Thyroid gland (tissue), 4 donors: ENCODE measurements at regions not wholly inside any gene's neighbourhood (a gene's known extent, or its start where the extent isn't known, plus 50 kb on each side); places are given as distances from the start of the nearest gene placed in this dataset.

Experiments
- DNase-seq, 2 donors: peaks; one replicate each; pipeline ENCODE4 v3.0.0-alpha.2; 2019
- H3K27ac ChIP-seq, 3 donors: fragments of 200-600 bp; sonication (generic); 1 replicate in 2 of 3; 2 replicates in 1 of 3; pipeline ENCODE4 v1.5.1; 2016 to 2019; ENCODE audit warnings: mild to moderate bottlenecking in 1 of 3, moderate library complexity in 1 of 3
- H3K27me3 ChIP-seq: fragments of 200-600 bp; sonication (generic); one replicate; pipeline ENCODE4 v1.5.1; 2019
- H3K36me3 ChIP-seq, 2 donors: fragments of 200-600 bp; sonication (generic); one replicate each; pipeline ENCODE4 v1.5.1; 2016 to 2019
- H3K4me1 ChIP-seq, 2 donors: fragments of 200-600 bp; sonication (generic); one replicate each; pipeline ENCODE4 v1.5.1; 2017 to 2019
- H3K4me3 ChIP-seq, 3 donors: fragments of 200-600 bp; sonication (generic); replicated peaks in 1 of 3; 1 replicate in 2 of 3; 2 replicates in 1 of 3; pipeline ENCODE4 v1.5.1; 2016; ENCODE audit warnings: mild to moderate bottlenecking in 1 of 3
- H3K9me3 ChIP-seq: fragments of 200-600 bp; sonication (generic); one replicate; pipeline ENCODE4 v1.5.1; 2017
- POLR2A ChIP-seq, 2 donors: fragments of 450-650 bp; IDR thresholded peaks; one replicate each; pipeline ENCODE4 v1.6.1; 2017; ENCODE audit warnings: antibody characterized with exemption in 2 of 2, mild to moderate bottlenecking in 2 of 2, moderate library complexity in 1 of 2
- WGBS, 2 donors: methylation state at CpG; one replicate each; pipeline ENCODE4 v1.1.5; 2017; 5-methylcytosine and 5-hydroxymethylcytosine counted together
- intact Hi-C: fragments of 100-400 bp; cut with DNase I; formaldehyde crosslinking; loops from one replicate; pipeline ENCODE4 v1.15.1; 2023
- TF ChIP-seq, protein P1 (sequence below), 6 experiments: fragments of 200-600 bp in 3 of 6; fragments of 450-650 bp in 3 of 6; sonication (generic) in 3 of 6; IDR thresholded peaks; one replicate each; pipeline ENCODE4 v1.5.1; 2016 to 2019; ENCODE audit warnings: antibody characterized with exemption in 6 of 6, mild to moderate bottlenecking in 2 of 6, inconsistent platforms in 1 of 6, moderate library complexity in 1 of 6

DNA sequence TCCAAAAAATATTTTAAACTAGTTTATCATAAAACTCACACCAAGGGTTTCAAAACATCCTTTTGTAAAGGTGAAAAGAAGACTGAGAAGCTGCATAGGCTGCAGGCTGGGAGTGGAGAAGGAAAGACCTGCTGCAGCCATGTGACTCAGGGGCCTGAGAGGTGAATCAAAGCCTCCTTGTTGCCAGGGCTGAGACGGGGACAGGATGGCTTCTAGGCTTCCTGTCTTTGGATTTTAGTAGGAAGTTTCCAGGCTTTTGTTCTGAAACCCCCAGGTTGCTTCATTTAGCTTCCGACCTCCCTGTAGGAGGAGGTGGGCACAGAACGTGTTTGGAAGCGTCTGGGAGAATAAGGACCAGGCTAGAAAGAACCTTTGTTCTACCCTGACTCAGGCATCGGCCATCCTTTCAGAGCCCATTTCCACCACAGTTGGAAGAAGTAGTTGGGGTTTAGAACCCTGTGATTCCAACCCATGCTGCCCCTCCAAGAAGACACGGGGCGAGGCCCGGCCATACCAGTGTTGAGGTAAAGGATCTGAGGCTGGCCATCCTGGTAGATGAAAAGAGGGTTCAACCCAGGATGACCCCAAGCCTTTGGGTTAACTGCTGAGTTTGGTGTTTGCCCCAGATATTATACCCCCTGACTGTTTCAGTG, 122.4 kb downstream of the SLC25A47 start:
- Histone ChIP-seq H3K27me3 (no peaks in the 10 kb centered on the region), H3K4me1 (peaks cover under 1 to 3% of the 10 kb centered on the region in 2 donors), H3K36me3 (no peaks in the 10 kb centered on the region), H3K27ac (no peak overlapping the region), H3K9me3 (no peaks in the 10 kb centered on the region), H3K4me3 (no peak overlapping the region)
- no peak for TF ChIP-seq POLR2A (IDR thresholded peaks at IDR 0.05)
- TF ChIP-seq, protein P1, sequence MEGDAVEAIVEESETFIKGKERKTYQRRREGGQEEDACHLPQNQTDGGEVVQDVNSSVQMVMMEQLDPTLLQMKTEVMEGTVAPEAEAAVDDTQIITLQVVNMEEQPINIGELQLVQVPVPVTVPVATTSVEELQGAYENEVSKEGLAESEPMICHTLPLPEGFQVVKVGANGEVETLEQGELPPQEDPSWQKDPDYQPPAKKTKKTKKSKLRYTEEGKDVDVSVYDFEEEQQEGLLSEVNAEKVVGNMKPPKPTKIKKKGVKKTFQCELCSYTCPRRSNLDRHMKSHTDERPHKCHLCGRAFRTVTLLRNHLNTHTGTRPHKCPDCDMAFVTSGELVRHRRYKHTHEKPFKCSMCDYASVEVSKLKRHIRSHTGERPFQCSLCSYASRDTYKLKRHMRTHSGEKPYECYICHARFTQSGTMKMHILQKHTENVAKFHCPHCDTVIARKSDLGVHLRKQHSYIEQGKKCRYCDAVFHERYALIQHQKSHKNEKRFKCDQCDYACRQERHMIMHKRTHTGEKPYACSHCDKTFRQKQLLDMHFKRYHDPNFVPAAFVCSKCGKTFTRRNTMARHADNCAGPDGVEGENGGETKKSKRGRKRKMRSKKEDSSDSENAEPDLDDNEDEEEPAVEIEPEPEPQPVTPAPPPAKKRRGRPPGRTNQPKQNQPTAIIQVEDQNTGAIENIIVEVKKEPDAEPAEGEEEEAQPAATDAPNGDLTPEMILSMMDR (IDR thresholded peaks at IDR 0.05): no peak
- DNase-seq: no peak
- 87 to 92% methylated on average over 8 of the region's 8 CpGs for WGBS, 2 donors
- intact Hi-C loops: no loop called here

DNA sequence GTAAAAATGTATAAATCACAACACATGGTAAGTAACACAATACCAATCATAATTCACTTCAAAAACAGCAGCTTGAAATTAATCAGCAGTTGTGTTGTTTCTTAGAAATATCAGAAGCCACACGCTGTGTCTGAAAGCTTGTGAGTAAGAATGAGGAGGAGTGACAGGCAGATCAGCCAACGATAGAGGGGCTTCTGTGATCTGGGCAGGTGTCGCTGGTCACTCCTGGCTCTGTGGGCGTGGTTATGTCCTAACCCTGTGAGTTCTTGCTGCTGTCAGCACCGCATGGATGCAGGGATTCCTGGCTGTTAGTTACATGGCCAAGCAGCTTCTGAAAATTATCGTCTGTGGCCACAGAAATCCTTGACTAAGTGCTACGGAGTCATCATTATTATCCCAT, 123.4 kb downstream of the SLC25A47 start:
- H3K27me3 ChIP-seq: no peaks in the 10 kb centered on the region
- no peak overlapping the region for H3K4me3 ChIP-seq
- no peaks in the 10 kb centered on the region for H3K9me3 ChIP-seq
- no peak overlapping the region for H3K27ac ChIP-seq
- H3K4me1 ChIP-seq: no peaks in the 10 kb centered on the region
- no peaks in the 10 kb centered on the region for H3K36me3 ChIP-seq
- TF ChIP-seq POLR2A (IDR thresholded peaks at IDR 0.05): no peak
- TF ChIP-seq, protein P1 (IDR thresholded peaks at IDR 0.05): no peak
- DNase-seq: no peak
- intact Hi-C loops: no loop called here
- 85 to 89% methylated on average over 7 of the region's 7 CpGs for WGBS, 2 donors

DNA sequence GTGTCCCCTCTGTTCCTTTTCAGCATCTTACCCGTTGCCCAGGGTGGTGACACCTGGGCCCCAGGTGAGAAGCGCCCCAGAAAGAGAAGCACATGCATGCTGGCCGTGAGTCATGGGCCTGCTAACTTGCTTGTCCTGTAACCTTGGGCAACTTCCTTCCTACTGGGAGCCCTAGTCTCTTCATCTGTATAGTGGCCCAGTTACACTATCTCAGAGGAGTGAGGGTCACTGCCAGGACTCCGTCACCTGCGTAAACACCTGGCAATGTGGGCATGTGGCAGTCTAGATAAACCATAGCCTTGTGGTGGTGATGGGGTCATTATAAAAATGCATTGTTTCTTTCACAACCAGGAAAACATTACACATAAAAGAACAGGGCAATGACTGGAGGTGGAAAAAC, 125.2 kb downstream of the SLC25A47 start:
- H3K9me3 ChIP-seq: no peaks in the 10 kb centered on the region
- no peak overlapping the region for H3K27ac ChIP-seq
- TF ChIP-seq POLR2A (IDR thresholded peaks at IDR 0.05): no peak
- TF ChIP-seq, protein P1 (IDR thresholded peaks at IDR 0.05): no peak
- H3K27me3 ChIP-seq: no peaks in the 10 kb centered on the region
- WGBS, 2 donors: 96 to 97% methylated on average over 5 of the region's 5 CpGs
- no peak overlapping the region for H3K4me3 ChIP-seq
- no peak for DNase-seq
- no peaks in the 10 kb centered on the region for H3K4me1 ChIP-seq
- intact Hi-C loops: no loop called here
- no peaks in the 10 kb centered on the region for H3K36me3 ChIP-seq

DNA sequence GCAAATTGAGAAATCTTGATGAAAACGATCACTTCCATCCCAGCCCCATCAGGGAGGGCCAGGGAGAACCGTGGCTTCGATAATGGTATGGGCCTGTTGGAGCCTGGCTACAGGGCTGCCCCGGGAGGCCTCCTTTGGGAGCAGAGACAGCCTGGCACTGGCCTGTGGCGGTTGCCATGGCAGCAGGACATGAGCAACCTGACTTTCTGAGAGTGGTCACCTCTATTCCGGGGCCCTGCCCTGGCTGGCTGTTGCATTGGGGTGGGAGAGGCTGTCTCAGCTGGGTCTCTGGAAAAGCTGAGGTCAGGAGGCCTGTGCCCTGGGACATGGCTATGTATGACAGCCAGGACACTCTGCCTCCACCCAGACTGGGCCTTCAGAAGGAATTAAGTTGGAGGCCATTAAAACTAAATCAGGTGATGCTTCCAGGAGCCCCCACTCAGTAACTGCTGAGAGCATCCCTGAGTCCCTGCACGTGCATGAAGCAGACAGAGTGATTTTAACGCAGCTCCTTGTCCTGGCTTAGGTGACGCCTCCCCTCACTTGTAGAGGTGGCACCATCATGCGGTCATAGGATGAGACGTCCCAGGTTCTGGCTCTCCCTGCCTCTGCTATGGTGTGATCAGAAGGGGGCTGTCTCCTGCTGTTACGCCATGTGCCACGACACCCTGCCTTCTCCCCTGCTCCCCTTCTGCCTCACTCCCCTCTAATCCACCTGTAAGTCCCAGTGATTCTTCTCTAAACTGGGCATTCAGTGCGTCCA, 126.3 kb downstream of the SLC25A47 start:
- TF ChIP-seq, protein P1 (IDR thresholded peaks at IDR 0.05): no peak
- TF ChIP-seq POLR2A (IDR thresholded peaks at IDR 0.05): no peak
- DNase-seq: no peak
- no peak overlapping the region for H3K4me3 ChIP-seq
- H3K36me3 ChIP-seq: no peaks in the 10 kb centered on the region
- no peak overlapping the region for H3K27ac ChIP-seq
- WGBS, 2 donors: 78 to 86% methylated on average over 13 to 14 of the region's 14 CpGs
- no peaks in the 10 kb centered on the region for H3K9me3 ChIP-seq
- no peaks in the 10 kb centered on the region for H3K27me3 ChIP-seq
- intact Hi-C loops: no loop called here
- no peaks in the 10 kb centered on the region for H3K4me1 ChIP-seq

DNA sequence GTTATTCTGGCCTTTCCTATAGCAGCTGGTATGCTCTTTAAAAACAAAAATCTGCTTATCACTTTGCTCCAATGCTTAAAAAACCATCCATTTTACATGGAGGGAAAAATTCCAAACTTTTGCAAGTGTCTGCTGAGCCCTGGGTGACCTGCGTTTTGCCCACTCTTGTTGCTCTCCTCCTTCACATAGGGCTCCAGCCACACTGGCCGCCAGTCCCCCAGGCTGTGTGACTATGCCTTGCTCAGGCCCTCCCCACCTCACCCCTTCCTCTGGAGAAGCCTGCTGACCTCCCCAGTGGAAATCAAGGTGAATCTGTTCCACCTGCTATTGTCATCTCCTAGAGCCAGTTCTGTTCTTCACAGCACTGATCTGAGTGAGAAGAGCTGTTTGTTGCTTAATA, 126.9 kb downstream of the SLC25A47 start:
- TF ChIP-seq, protein P1 (IDR thresholded peaks at IDR 0.05): no peak
- TF ChIP-seq POLR2A (IDR thresholded peaks at IDR 0.05): no peak
- Histone ChIP-seq H3K4me3 (no peak overlapping the region), H3K4me1 (no peaks in the 10 kb centered on the region), H3K27me3 (no peaks in the 10 kb centered on the region), H3K27ac (no peak overlapping the region), H3K9me3 (no peaks in the 10 kb centered on the region), H3K36me3 (no peaks in the 10 kb centered on the region)
- intact Hi-C loops: no loop called here
- 92 to 93% methylated on average over 2 of the region's 2 CpGs for WGBS, 2 donors
- no peak for DNase-seq
